Breast epithelium (tissue), 4 donors: ENCODE measurements at regions not wholly inside any gene's neighbourhood (a gene's known extent, or its start where the extent isn't known, plus 50 kb on each side); places are given as distances from the start of the nearest gene placed in this dataset.

Experiments used
- DNase-seq, 2 donors: peaks; one replicate each; pipeline ENCODE4 v3.0.0-alpha.2; 2019; ENCODE audit warnings: low spot score in 2 of 2
- H3K27ac ChIP-seq, 2 donors: fragments of 200-600 bp; sonication (generic) in 1 of 2; one replicate each; pipeline ENCODE4 v1.5.1; 2016 to 2019; ENCODE audit warnings: mild to moderate bottlenecking in 1 of 2
- H3K27me3 ChIP-seq, 2 donors: fragments of 200-600 bp; sonication (generic) in 1 of 2; one replicate each; pipeline versions ENCODE4 v1.5.1 to v1.6.0; 2017 to 2019; ENCODE audit warnings: control low read depth in 1 of 2, mild to moderate bottlenecking in 1 of 2
- H3K36me3 ChIP-seq: fragments of 200-600 bp; one replicate; pipeline ENCODE4 v1.5.1; 2019
- H3K4me1 ChIP-seq, 2 donors: fragments of 200-600 bp; sonication (generic); one replicate each; pipeline ENCODE4 v1.5.1; 2016 to 2019; ENCODE audit warnings: control low read depth in 1 of 2
- H3K4me3 ChIP-seq, 3 donors: fragments of 200-600 bp; sonication (generic); 1 replicate in 2 of 3; 2 replicates in 1 of 3; pipeline ENCODE4 v1.5.1; 2016 to 2019; ENCODE audit warnings: mild to moderate bottlenecking in 3 of 3, moderate library complexity in 2 of 3
- H3K9me3 ChIP-seq, 2 donors: fragments of 200-600 bp; sonication (generic) in 1 of 2; one replicate each; pipeline ENCODE4 v1.5.1; 2016 to 2019; ENCODE audit warnings: control low read depth in 1 of 2
- CTCF ChIP-seq, 3 donors: fragments of 450-650 bp; IDR thresholded peaks; one replicate each; pipeline ENCODE4 v1.5.1; 2016 to 2017; ENCODE audit warnings: antibody characterized with exemption in 3 of 3, mild to moderate bottlenecking in 3 of 3, moderate library complexity in 3 of 3
- POLR2A ChIP-seq: fragments of 450-650 bp; IDR thresholded peaks from one replicate; pipeline ENCODE4 v1.6.1; 2016; ENCODE audit warnings: antibody characterized with exemption, mild to moderate bottlenecking, moderate library complexity
- POLR2AphosphoS5 ChIP-seq, 3 donors: sonication (generic); formaldehyde crosslinking; IDR thresholded peaks; one replicate each; pipeline ENCODE4 v1.6.1; 2017; ENCODE audit warnings: antibody characterized with exemption in 3 of 3
- intact Hi-C: fragments of 100-400 bp; cut with DNase I; formaldehyde crosslinking; loops from one replicate; pipeline ENCODE4 v1.15.1; 2023; ENCODE audit warnings: low total_unique reads

GRCh38 chr2:236988690-236989624 lies 96.7 kb upstream of the COPS8 start:
- DNase-seq, result peak; percentile 66 to 73
- Histone ChIP-seq H3K9me3 (no peaks in the 10 kb centered on the region), H3K27ac (peak overlapping the region; percentile 86 to 87), H3K27me3 (no peaks in the 10 kb centered on the region), H3K36me3 (no peaks in the 10 kb centered on the region), H3K4me3 (peak overlapping the region in 1 of 3 donors; percentile 13), H3K4me1 (no peaks in the 10 kb centered on the region)
- TF ChIP-seq POLR2AphosphoS5 (IDR thresholded peaks at IDR 0.05) (peak; percentile 64 to 86 (median 80)), POLR2A (peak; percentile 19), CTCF (IDR thresholded peaks at IDR 0.05) (no peak)
- intact Hi-C loops, result no loop called here

GRCh38 chr2:236990552-236990951 lies 95.1 kb upstream of the COPS8 start:
- H3K9me3 ChIP-seq, result no peaks in the 10 kb centered on the region
- DNase-seq, result no peak
- no peak overlapping the region for H3K27ac ChIP-seq
- intact Hi-C loops, result no loop called here
- H3K36me3 ChIP-seq, result no peaks in the 10 kb centered on the region
- H3K27me3 ChIP-seq, result no peaks in the 10 kb centered on the region
- H3K4me1 ChIP-seq, result no peaks in the 10 kb centered on the region
- H3K4me3 ChIP-seq, result no peak overlapping the region
- TF ChIP-seq POLR2A, result no peak
- no peak for TF ChIP-seq POLR2AphosphoS5 (IDR thresholded peaks at IDR 0.05)
- no peak for TF ChIP-seq CTCF (IDR thresholded peaks at IDR 0.05)

GRCh38 chr2:236991874-236992273 lies 93.8 kb upstream of the COPS8 start:
- H3K4me1 ChIP-seq, result no peaks in the 10 kb centered on the region
- H3K27ac ChIP-seq, result no peak overlapping the region
- no peak for DNase-seq
- intact Hi-C loops, result no loop called here
- no peak for TF ChIP-seq CTCF (IDR thresholded peaks at IDR 0.05)
- no peak overlapping the region for H3K4me3 ChIP-seq
- no peaks in the 10 kb centered on the region for H3K9me3 ChIP-seq
- no peaks in the 10 kb centered on the region for H3K27me3 ChIP-seq
- no peaks in the 10 kb centered on the region for H3K36me3 ChIP-seq

- DNase-seq, result no peak
- H3K36me3 ChIP-seq, result no peaks in the 10 kb centered on the region
- H3K27ac ChIP-seq, result no peak overlapping the region
- no peaks in the 10 kb centered on the region for H3K4me1 ChIP-seq
- no peak overlapping the region for H3K4me3 ChIP-seq
- TF ChIP-seq CTCF (IDR thresholded peaks at IDR 0.05) (no peak), POLR2AphosphoS5 (IDR thresholded peaks at IDR 0.05) (no peak), POLR2A (no peak)
- H3K27me3 ChIP-seq, result no peaks in the 10 kb centered on the region
- intact Hi-C loops, result no loop called here
- H3K9me3 ChIP-seq, result no peaks in the 10 kb centered on the region
These were observed 92.4 kb upstream of the COPS8 start for GRCh38 chr2:236993286-236993685.

GRCh38 chr2:236994361-236994760 lies 91.3 kb upstream of the COPS8 start:
- DNase-seq, result no peak
- Histone ChIP-seq H3K4me3 (no peak overlapping the region), H3K27me3 (no peaks in the 10 kb centered on the region), H3K27ac (no peak overlapping the region), H3K36me3 (no peaks in the 10 kb centered on the region), H3K9me3 (no peaks in the 10 kb centered on the region), H3K4me1 (no peaks in the 10 kb centered on the region)
- intact Hi-C loops, result no loop called here
- TF ChIP-seq CTCF (IDR thresholded peaks at IDR 0.05) (no peak), POLR2A (no peak), POLR2AphosphoS5 (IDR thresholded peaks at IDR 0.05) (no peak)
